ENCODE measurements at regions not wholly inside any gene's neighbourhood (a gene's known extent, or its start where the extent isn't known, plus 50 kb on each side); places are given as distances from the start of the nearest gene placed in this dataset.

DNA sequence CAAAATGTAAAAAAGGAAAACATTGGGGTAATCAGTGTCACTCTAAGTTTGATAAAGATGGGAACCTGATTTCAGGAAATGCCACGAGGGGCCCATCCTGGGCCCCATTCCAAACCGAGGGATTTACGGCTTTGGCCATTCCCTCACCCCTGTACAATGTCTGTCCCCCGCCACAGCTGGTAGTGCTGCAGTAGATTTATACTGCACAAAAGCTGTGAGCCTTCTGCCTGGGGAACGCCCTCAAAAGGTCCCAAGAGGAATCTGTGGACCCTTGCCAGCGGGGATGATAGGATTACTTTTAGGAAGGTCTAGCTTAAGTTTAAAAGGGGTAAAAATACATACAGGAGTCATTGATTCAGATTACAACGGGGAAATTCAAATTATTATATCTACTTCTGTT is 173.4 kb upstream of the SGCG start:
- Histone ChIP-seq H3K27me3 (ENCODE audit: control insufficient read depth, insufficient read depth, low read length) (no peaks in the 10 kb centered on the region), H3K4me3 (ENCODE audit: low read depth, low read length) (no peak overlapping the region), H3K36me3 (ENCODE audit: control insufficient read depth, insufficient read depth, low read length) (no peaks in the 10 kb centered on the region)
- no peak for DNase-seq (ENCODE audit: low read depth)
- POLR2A ChIA-PET, result no interaction called here
- TF ChIP-seq, protein P1, sequence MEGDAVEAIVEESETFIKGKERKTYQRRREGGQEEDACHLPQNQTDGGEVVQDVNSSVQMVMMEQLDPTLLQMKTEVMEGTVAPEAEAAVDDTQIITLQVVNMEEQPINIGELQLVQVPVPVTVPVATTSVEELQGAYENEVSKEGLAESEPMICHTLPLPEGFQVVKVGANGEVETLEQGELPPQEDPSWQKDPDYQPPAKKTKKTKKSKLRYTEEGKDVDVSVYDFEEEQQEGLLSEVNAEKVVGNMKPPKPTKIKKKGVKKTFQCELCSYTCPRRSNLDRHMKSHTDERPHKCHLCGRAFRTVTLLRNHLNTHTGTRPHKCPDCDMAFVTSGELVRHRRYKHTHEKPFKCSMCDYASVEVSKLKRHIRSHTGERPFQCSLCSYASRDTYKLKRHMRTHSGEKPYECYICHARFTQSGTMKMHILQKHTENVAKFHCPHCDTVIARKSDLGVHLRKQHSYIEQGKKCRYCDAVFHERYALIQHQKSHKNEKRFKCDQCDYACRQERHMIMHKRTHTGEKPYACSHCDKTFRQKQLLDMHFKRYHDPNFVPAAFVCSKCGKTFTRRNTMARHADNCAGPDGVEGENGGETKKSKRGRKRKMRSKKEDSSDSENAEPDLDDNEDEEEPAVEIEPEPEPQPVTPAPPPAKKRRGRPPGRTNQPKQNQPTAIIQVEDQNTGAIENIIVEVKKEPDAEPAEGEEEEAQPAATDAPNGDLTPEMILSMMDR (IDR thresholded peaks at IDR 0.05; ENCODE audit: insufficient read depth, low read depth, low read length), result no peak
- CTCF ChIA-PET, result interaction anchor here (2.4 kb wide), 1 partner anchor 13 kb away, joined by 6 read pairs; no protein-coding TSS in a partner anchor

DNA sequence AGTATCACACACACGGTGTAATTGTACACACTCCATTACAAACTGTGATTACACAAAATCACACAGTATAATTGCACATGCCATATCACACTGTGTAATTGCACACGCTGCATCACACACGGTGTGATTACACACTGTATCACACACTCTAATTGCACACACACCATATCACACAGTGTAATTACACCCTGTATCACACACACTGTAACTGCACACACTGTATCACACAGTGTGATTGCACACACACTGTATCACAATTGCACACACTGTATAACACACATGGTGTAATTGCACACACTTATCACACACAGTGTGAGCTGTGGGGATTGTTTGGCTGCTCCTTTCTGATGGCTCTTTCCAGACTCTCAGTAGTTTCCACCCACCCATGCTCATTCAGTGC is 162.6 kb upstream of the SGCG start:
- Histone ChIP-seq H3K4me3 (ENCODE audit: low read depth, low read length) (no peak overlapping the region), H3K36me3 (ENCODE audit: control insufficient read depth, insufficient read depth, low read length) (no peaks in the 10 kb centered on the region), H3K27me3 (ENCODE audit: control insufficient read depth, insufficient read depth, low read length) (no peaks in the 10 kb centered on the region)
- CTCF ChIA-PET, result no interaction called here
- no peak for DNase-seq (ENCODE audit: low read depth)
- TF ChIP-seq, protein P1 (IDR thresholded peaks at IDR 0.05; ENCODE audit: insufficient read depth, low read depth, low read length), result no peak
- POLR2A ChIA-PET, result no interaction called here

DNA sequence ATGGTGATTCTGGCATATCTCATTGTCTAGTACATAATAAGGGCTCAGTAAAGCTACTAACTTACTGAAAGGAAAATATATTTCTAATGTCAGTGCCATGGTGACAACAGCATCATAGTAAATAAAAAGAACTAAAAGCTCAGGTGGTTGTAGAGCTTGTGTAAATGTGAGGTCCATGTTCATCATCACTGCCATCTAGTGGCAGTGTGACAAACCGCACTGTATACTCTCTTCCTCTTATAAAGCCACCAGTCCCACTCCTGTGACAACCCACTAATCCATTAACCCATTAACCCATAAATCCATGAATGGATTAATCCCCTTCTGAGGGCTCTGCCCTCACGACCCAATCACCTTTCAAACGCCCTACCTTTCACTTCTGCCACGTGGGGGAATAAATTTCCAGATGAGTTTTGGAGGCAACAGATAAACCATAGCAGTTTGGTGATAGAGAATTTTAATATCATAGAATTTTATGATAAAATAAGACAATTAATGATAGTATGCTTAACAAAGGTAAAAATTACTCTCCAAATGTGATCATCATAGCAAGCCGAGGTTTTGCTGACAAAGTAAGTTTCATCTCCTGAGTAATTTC is 160.4 kb upstream of the SGCG start:
- no peak overlapping the region for H3K4me3 ChIP-seq (ENCODE audit: low read depth, low read length)
- H3K36me3 ChIP-seq (ENCODE audit: control insufficient read depth, insufficient read depth, low read length), result no peaks in the 10 kb centered on the region
- DNase-seq (ENCODE audit: low read depth), result peak; percentile 3
- H3K27me3 ChIP-seq (ENCODE audit: control insufficient read depth, insufficient read depth, low read length), result no peaks in the 10 kb centered on the region
- ChIA-PET CTCF (interaction anchor here (0.6 to 1.7 kb wide), 10 partner anchors 8 to 1382 kb away, joined by 3 to 6 read pairs (median 3); no protein-coding TSS in a partner anchor), POLR2A (no interaction called here)
- TF ChIP-seq, protein P1 (IDR thresholded peaks at IDR 0.05; ENCODE audit: insufficient read depth, low read depth, low read length), result peak; percentile 85

DNA sequence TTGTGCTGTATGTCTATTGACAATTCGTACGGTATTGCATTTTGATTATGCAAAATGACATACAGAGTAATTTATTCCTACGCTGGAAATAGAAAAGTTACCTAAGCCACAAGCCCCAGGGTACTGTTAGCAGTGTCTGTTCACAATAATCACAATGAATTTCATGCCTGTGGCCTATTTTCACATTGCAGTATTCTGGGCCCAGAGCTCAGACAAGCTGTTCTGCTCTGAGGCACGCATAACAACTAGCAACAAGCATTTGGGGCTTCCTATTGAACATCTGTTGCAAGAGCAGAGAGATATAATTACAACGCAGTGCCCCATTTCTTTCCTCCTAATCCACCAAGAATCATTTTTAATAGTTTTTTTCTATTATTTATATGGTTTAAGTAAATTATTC is 158.9 kb upstream of the SGCG start:
- H3K27me3 ChIP-seq (ENCODE audit: control insufficient read depth, insufficient read depth, low read length), result no peaks in the 10 kb centered on the region
- no peak overlapping the region for H3K4me3 ChIP-seq (ENCODE audit: low read depth, low read length)
- TF ChIP-seq, protein P1 (IDR thresholded peaks at IDR 0.05; ENCODE audit: insufficient read depth, low read depth, low read length), result no peak
- no peaks in the 10 kb centered on the region for H3K36me3 ChIP-seq (ENCODE audit: control insufficient read depth, insufficient read depth, low read length)
- CTCF ChIA-PET, result no interaction called here
- no peak for DNase-seq (ENCODE audit: low read depth)
- POLR2A ChIA-PET, result no interaction called here

DNA sequence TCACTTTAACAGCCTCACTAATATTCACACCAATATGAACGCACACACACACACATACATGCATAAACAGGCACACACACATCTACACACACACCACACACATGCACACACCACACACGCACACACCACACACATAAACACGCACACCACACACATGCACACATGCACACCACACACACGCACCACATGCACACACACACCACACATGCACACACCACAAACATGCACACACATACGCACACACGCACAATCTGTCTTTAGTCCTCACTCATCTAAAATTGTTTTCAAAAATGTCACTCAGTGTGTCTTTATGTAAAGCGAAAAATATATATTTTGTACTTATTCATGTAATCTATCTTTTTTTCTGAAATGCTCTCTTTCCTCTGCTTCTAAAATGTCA is 158.1 kb upstream of the SGCG start:
- TF ChIP-seq, protein P1 (IDR thresholded peaks at IDR 0.05; ENCODE audit: insufficient read depth, low read depth, low read length), result no peak
- ChIA-PET CTCF (no interaction called here), POLR2A (no interaction called here)
- Histone ChIP-seq H3K4me3 (ENCODE audit: low read depth, low read length) (no peak overlapping the region), H3K36me3 (ENCODE audit: control insufficient read depth, insufficient read depth, low read length) (no peaks in the 10 kb centered on the region), H3K27me3 (ENCODE audit: control insufficient read depth, insufficient read depth, low read length) (no peaks in the 10 kb centered on the region)
- DNase-seq (ENCODE audit: low read depth), result no peak

All from BJ (cell line).